SK-N-SH (cell line): ENCODE measurements at regions not wholly inside any gene's neighbourhood (a gene's known extent, or its start where the extent isn't known, plus 50 kb on each side); places are given as distances from the start of the nearest gene placed in this dataset.

Experiments
- EP300 ChIP-seq, 2 experiments: IDR thresholded peaks; 2 replicates each; pipeline versions ENCODE4 v1.4.0 to v1.6.1; 2012; ENCODE audit warnings: borderline replicate concordance in 1 of 2, low read depth in 1 of 2, low read length in 1 of 2
- EZH2phosphoT487 ChIP-seq: fragments of 200-600 bp; sonication (generic); IDR thresholded peaks from 2 replicates; pipeline ENCODE4 v1.6.1; 2017; ENCODE audit warnings: low read depth, mixed run types, mild to moderate bottlenecking, antibody characterized with exemption, moderate library complexity, borderline replicate concordance
- IRF3 ChIP-seq: fragments of 150-350 bp; IDR thresholded peaks from 2 replicates; pipeline ENCODE4 v1.6.1; 2016; ENCODE audit warnings: mild to moderate bottlenecking, low read depth, low read length
- JUND ChIP-seq: IDR thresholded peaks from 2 replicates; pipeline ENCODE4 v1.4.0; 2012
- MAX ChIP-seq: IDR thresholded peaks from 2 replicates; pipeline ENCODE4 v1.4.0; 2012; ENCODE audit warnings: low read depth
- NRF1 ChIP-seq: IDR thresholded peaks from 2 replicates; pipeline ENCODE4 v1.6.1; 2012; ENCODE audit warnings: low read depth, mild to moderate bottlenecking, low read length
- POLR2AphosphoS5 ChIP-seq: IDR thresholded peaks from 2 replicates; pipeline ENCODE4 v1.6.1; 2012; ENCODE audit warnings: low read depth, low read length
- RAD21 ChIP-seq: IDR thresholded peaks from 2 replicates; pipeline ENCODE4 v1.6.1; 2012; ENCODE audit warnings: mild to moderate bottlenecking, low read length
- REST ChIP-seq: IDR thresholded peaks from 2 replicates; pipeline ENCODE4 v1.6.1; 2012; ENCODE audit warnings: mild to moderate bottlenecking, low read depth, low read length, moderate library complexity
- RXRA ChIP-seq: IDR thresholded peaks from 2 replicates; pipeline ENCODE4 v1.4.0; 2012; ENCODE audit warnings: low read depth, mild to moderate bottlenecking, borderline replicate concordance
- SIN3A ChIP-seq: IDR thresholded peaks from 2 replicates; pipeline ENCODE4 v1.6.1; 2012; ENCODE audit warnings: low read depth, mild to moderate bottlenecking, low read length, moderate library complexity, borderline replicate concordance
- TCF12 ChIP-seq: IDR thresholded peaks from 2 replicates; pipeline ENCODE4 v1.4.0; 2012
- YY1 ChIP-seq: IDR thresholded peaks from 2 replicates; pipeline ENCODE4 v1.4.0; 2012; ENCODE audit warnings: low read depth, mild to moderate bottlenecking
- TF ChIP-seq, protein P1 (sequence below): fragments of 200-600 bp; sonication (generic); IDR thresholded peaks from 2 replicates; pipeline ENCODE4 v1.6.1; 2017; ENCODE audit warnings: antibody characterized with exemption, mild to moderate bottlenecking, moderate library complexity

GRCh38 chr16:86375851-86376250 lies 134.5 kb upstream of the FOXF1 start:
- TF ChIP-seq JUND, result no peak
- no peak for TF ChIP-seq POLR2AphosphoS5
- no peak for TF ChIP-seq RXRA
- no peak for TF ChIP-seq IRF3
- TF ChIP-seq MAX, result no peak
- TF ChIP-seq REST, result no peak
- no peak for TF ChIP-seq EP300 (IDR thresholded peaks at IDR 0.05; ENCODE audit: borderline replicate concordance in 1 of 2, low read depth in 1 of 2, low read length in 1 of 2)
- TF ChIP-seq, protein P1, sequence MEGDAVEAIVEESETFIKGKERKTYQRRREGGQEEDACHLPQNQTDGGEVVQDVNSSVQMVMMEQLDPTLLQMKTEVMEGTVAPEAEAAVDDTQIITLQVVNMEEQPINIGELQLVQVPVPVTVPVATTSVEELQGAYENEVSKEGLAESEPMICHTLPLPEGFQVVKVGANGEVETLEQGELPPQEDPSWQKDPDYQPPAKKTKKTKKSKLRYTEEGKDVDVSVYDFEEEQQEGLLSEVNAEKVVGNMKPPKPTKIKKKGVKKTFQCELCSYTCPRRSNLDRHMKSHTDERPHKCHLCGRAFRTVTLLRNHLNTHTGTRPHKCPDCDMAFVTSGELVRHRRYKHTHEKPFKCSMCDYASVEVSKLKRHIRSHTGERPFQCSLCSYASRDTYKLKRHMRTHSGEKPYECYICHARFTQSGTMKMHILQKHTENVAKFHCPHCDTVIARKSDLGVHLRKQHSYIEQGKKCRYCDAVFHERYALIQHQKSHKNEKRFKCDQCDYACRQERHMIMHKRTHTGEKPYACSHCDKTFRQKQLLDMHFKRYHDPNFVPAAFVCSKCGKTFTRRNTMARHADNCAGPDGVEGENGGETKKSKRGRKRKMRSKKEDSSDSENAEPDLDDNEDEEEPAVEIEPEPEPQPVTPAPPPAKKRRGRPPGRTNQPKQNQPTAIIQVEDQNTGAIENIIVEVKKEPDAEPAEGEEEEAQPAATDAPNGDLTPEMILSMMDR, result no peak
- no peak for TF ChIP-seq YY1
- TF ChIP-seq SIN3A, result no peak
- TF ChIP-seq TCF12, result no peak
- no peak for TF ChIP-seq EZH2phosphoT487
- no peak for TF ChIP-seq NRF1
- TF ChIP-seq RAD21, result no peak
